ENCODE measurements at regions not wholly inside any gene's neighbourhood (a gene's known extent, or its start where the extent isn't known, plus 50 kb on each side); places are given as distances from the start of the nearest gene placed in this dataset.

DNA sequence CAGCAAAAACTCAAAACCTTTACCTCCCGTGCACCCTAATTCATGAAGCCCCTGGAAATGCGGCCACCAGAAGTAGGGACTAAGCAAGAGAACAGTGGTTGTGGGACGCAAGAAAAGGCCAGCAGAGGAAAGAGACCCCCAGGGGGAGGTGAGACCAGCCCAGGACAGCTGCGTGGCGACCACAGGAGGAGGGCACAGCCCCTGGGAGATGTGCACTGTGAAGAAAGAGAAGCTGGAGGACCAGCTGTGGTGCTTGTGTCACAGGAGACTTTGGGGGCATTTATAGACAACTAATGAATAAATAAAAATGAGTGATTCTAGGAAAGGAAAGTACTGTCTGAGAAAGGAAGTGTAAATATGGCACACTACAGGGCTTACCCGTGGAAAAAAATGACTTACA lies 263.8 kb downstream of the EIPR1 start:
- Histone ChIP-seq H3K4me1 (peaks cover 9% of the 10 kb centered on the region), H2AFZ (replicated peaks) (no peak overlapping the region), H3K9me3 (ENCODE audit: low read depth) (no peaks in the 10 kb centered on the region), H4K20me1 (ENCODE audit: low read depth) (no peaks in the 10 kb centered on the region), H3K36me3 (no peaks in the 10 kb centered on the region), H3F3A (ENCODE audit: low read depth) (peaks cover 10% of the 10 kb centered on the region), H3K27me3 (no peaks in the 10 kb centered on the region), H3K9ac (no peak overlapping the region), H3K4me2 (no peak overlapping the region), H3K79me2 (ENCODE audit: low read depth) (no peaks in the 10 kb centered on the region), H3K4me3 (no peak overlapping the region), H3K27ac (no peak overlapping the region)
- Mint-ChIP-seq H3K9me3 (no peaks in the 10 kb centered on the region), H3K27ac (peak overlapping the region; percentile 79), H3K4me1 (peaks cover 11% of the 10 kb centered on the region), H3K27me3 (ENCODE audit: insufficient read depth, low read depth) (peaks cover 4% of the 10 kb centered on the region), H3K4me3 (no peak overlapping the region), H3K36me3 (no peaks in the 10 kb centered on the region)
- TF ChIP-seq, protein P1, sequence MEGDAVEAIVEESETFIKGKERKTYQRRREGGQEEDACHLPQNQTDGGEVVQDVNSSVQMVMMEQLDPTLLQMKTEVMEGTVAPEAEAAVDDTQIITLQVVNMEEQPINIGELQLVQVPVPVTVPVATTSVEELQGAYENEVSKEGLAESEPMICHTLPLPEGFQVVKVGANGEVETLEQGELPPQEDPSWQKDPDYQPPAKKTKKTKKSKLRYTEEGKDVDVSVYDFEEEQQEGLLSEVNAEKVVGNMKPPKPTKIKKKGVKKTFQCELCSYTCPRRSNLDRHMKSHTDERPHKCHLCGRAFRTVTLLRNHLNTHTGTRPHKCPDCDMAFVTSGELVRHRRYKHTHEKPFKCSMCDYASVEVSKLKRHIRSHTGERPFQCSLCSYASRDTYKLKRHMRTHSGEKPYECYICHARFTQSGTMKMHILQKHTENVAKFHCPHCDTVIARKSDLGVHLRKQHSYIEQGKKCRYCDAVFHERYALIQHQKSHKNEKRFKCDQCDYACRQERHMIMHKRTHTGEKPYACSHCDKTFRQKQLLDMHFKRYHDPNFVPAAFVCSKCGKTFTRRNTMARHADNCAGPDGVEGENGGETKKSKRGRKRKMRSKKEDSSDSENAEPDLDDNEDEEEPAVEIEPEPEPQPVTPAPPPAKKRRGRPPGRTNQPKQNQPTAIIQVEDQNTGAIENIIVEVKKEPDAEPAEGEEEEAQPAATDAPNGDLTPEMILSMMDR (IDR thresholded peaks at IDR 0.05), result no peak
- TF ChIP-seq EZH2 (IDR thresholded peaks at IDR 0.05), result no peak
- no peak for TF ChIP-seq EZH2phosphoT487 (IDR thresholded peaks at IDR 0.05)
- DNase-seq (ENCODE audit: low spot score), result no peak

DNA sequence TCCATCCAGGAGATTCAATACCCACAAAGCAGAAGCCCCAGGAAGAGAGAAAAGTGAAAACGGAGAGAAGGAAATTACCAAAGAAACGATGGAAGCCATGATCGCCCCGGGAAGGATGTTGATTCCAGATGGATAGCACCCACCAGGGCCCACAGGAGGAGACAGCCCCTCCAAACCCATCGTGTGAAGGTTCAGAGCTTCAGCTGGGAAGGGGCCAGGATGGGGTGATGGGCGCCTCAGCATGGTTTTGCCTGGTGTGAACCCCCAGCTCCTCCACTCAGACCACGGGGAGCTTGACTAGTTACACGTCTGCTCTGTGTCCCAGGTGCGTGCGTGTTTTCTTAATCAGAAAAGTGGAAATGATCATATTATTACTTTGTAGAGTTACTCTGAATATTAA lies 264.5 kb downstream of the EIPR1 start:
- Mint-ChIP-seq H3K4me3 (no peak overlapping the region), H3K9me3 (no peaks in the 10 kb centered on the region), H3K36me3 (no peaks in the 10 kb centered on the region), H3K27ac (no peak overlapping the region), H3K27me3 (ENCODE audit: insufficient read depth, low read depth) (peaks cover 4% of the 10 kb centered on the region), H3K4me1 (peaks cover 11% of the 10 kb centered on the region)
- TF ChIP-seq, protein P1 (IDR thresholded peaks at IDR 0.05), result no peak
- no peak for TF ChIP-seq EZH2phosphoT487 (IDR thresholded peaks at IDR 0.05)
- no peak for TF ChIP-seq EZH2 (IDR thresholded peaks at IDR 0.05)
- no peak overlapping the region for H3K4me3 ChIP-seq
- peaks cover 8% of the 10 kb centered on the region for H3K4me1 ChIP-seq
- no peaks in the 10 kb centered on the region for H3K36me3 ChIP-seq
- H3K27me3 ChIP-seq, result no peaks in the 10 kb centered on the region
- H3K27ac ChIP-seq, result no peak overlapping the region
- H3K79me2 ChIP-seq (ENCODE audit: low read depth), result no peaks in the 10 kb centered on the region
- no peak overlapping the region for H2AFZ ChIP-seq (replicated peaks)
- no peak overlapping the region for H3K9ac ChIP-seq
- DNase-seq (ENCODE audit: low spot score), result no peak
- no peaks in the 10 kb centered on the region for H4K20me1 ChIP-seq (ENCODE audit: low read depth)
- H3F3A ChIP-seq (ENCODE audit: low read depth), result peaks cover 10% of the 10 kb centered on the region
- H3K4me2 ChIP-seq, result no peak overlapping the region
- H3K9me3 ChIP-seq (ENCODE audit: low read depth), result no peaks in the 10 kb centered on the region

DNA sequence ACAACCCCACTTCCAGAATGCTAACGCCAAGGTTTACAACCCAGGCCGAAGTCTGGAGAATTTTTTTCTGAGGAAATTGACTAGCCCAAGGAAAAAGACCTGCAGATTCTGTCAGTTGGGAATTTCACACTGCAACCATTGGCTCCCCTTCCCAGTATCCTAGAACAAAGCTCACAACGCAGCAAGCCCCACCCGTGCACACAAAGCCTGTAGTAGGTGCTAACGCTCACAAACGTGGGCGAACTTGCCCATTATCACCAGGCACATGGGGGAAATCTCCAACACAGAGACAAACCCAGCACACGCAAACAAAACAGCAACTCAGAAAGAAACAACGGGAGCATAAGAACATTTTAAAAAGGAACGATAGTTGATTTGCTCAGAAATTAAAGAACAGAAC lies 265.1 kb downstream of the EIPR1 start:
- Histone ChIP-seq H2AFZ (replicated peaks) (no peak overlapping the region), H3K4me1 (peaks cover 2% of the 10 kb centered on the region), H3K27ac (no peak overlapping the region), H3K36me3 (no peaks in the 10 kb centered on the region), H4K20me1 (ENCODE audit: low read depth) (no peaks in the 10 kb centered on the region), H3K79me2 (ENCODE audit: low read depth) (no peaks in the 10 kb centered on the region), H3K27me3 (no peaks in the 10 kb centered on the region), H3K4me3 (no peak overlapping the region), H3K9ac (no peak overlapping the region), H3K9me3 (ENCODE audit: low read depth) (no peaks in the 10 kb centered on the region), H3F3A (ENCODE audit: low read depth) (peaks cover 10% of the 10 kb centered on the region), H3K4me2 (no peak overlapping the region)
- DNase-seq (ENCODE audit: low spot score), result no peak
- H3K9me3 Mint-ChIP-seq, result no peaks in the 10 kb centered on the region
- H3K4me1 Mint-ChIP-seq, result peaks cover 7% of the 10 kb centered on the region
- peaks cover 4% of the 10 kb centered on the region for H3K27me3 Mint-ChIP-seq (ENCODE audit: insufficient read depth, low read depth)
- TF ChIP-seq EZH2phosphoT487 (IDR thresholded peaks at IDR 0.05) (no peak), EZH2 (IDR thresholded peaks at IDR 0.05) (no peak)
- TF ChIP-seq, protein P1 (IDR thresholded peaks at IDR 0.05), result no peak
- H3K36me3 Mint-ChIP-seq, result no peaks in the 10 kb centered on the region
- no peak overlapping the region for H3K4me3 Mint-ChIP-seq
- H3K27ac Mint-ChIP-seq, result no peak overlapping the region
